Sigmoid colon (tissue), 4 donors: ENCODE measurements at regions not wholly inside any gene's neighbourhood (a gene's known extent, or its start where the extent isn't known, plus 50 kb on each side); places are given as distances from the start of the nearest gene placed in this dataset.

Source experiments
- CTCF ChIP-seq, 4 experiments: fragments of 450-650 bp in 3 of 4; fragments of 200-600 bp in 1 of 4; IDR thresholded peaks; one replicate each; pipeline ENCODE4 v1.5.1; 2016 to 2019; ENCODE audit warnings: antibody characterized with exemption in 4 of 4, mild to moderate bottlenecking in 3 of 4, moderate library complexity in 2 of 4
- POLR2A ChIP-seq, 2 donors: fragments of 450-650 bp; IDR thresholded peaks; one replicate each; pipeline ENCODE4 v1.6.1; 2016; ENCODE audit warnings: antibody characterized with exemption in 2 of 2, mild to moderate bottlenecking in 2 of 2, moderate library complexity in 2 of 2
- POLR2AphosphoS5 ChIP-seq, 4 donors: sonication (generic); formaldehyde crosslinking; IDR thresholded peaks; one replicate each; pipeline ENCODE4 v1.6.1; 2017; ENCODE audit warnings: antibody characterized with exemption in 4 of 4

GRCh38 chr5:165127941-165128340 lies 1622.5 kb downstream of the MAT2B start:
- TF ChIP-seq POLR2A (IDR thresholded peaks at IDR 0.05) = no peak
- no peak for TF ChIP-seq POLR2AphosphoS5 (IDR thresholded peaks at IDR 0.05)
- TF ChIP-seq CTCF (IDR thresholded peaks at IDR 0.05) = no peak
